Lower leg skin (tissue), 4 donors: ENCODE measurements at regions not wholly inside any gene's neighbourhood (a gene's known extent, or its start where the extent isn't known, plus 50 kb on each side); places are given as distances from the start of the nearest gene placed in this dataset.

Source experiments
- DNase-seq, 2 donors: peaks; one replicate each; pipeline ENCODE4 v3.0.0-alpha.2; 2019; ENCODE audit warnings: low spot score in 2 of 2
- H3K4me3 ChIP-seq: fragments of 200-600 bp; sonication (generic); 2 replicates; pipeline ENCODE4 v1.5.1; 2017; ENCODE audit warnings: mild to moderate bottlenecking, low read depth; ENCODE audit not compliant: poor library complexity, severe bottlenecking
- CTCF ChIP-seq, 3 donors: fragments of 450-650 bp; IDR thresholded peaks; one replicate each; pipeline ENCODE4 v1.5.1; 2016; ENCODE audit warnings: antibody characterized with exemption in 3 of 3, mild to moderate bottlenecking in 3 of 3, moderate library complexity in 2 of 3
- POLR2A ChIP-seq, 2 donors: fragments of 450-650 bp; IDR thresholded peaks; one replicate each; pipeline ENCODE4 v1.6.1; 2016 to 2017; ENCODE audit warnings: antibody characterized with exemption in 2 of 2, mild to moderate bottlenecking in 1 of 2, moderate library complexity in 1 of 2
- WGBS, 2 donors: methylation state at CpG; one replicate each; pipeline ENCODE4 v1.1.5; 2018; 5-methylcytosine and 5-hydroxymethylcytosine counted together
- intact Hi-C: fragments of 100-400 bp; cut with DNase I; formaldehyde crosslinking; loops from one replicate; pipeline ENCODE4 v1.15.0; 2023; ENCODE audit warnings: low total_unique reads

- no peak for TF ChIP-seq POLR2A (IDR thresholded peaks at IDR 0.05)
- no peak for TF ChIP-seq CTCF (IDR thresholded peaks at IDR 0.05)
- WGBS, 2 donors, result 83 to 84% methylated on average over 2 of the region's 2 CpGs
- no peak overlapping the region for H3K4me3 ChIP-seq
- intact Hi-C loops, result loop anchor here (5.0 kb wide), 1 partner anchor 416 kb away; no protein-coding TSS in a partner anchor
- no peak for DNase-seq
Measured at GRCh38 chr2:24410976-24411375, 50.6 kb upstream of the ITSN2 start.

- WGBS, 2 donors, result 51% methylated on average over 13 of the region's 13 CpGs
- TF ChIP-seq POLR2A (IDR thresholded peaks at IDR 0.05), result no peak
- peak in 1 of 3 donors; percentile 61 for TF ChIP-seq CTCF (IDR thresholded peaks at IDR 0.05)
- peak; percentile 41 to 67 for DNase-seq
- intact Hi-C loops, result loop anchor here (5.0 kb wide), 1 partner anchor 417 kb away; no protein-coding TSS in a partner anchor
- no peak overlapping the region for H3K4me3 ChIP-seq
Measured at GRCh38 chr2:24409700-24410556, 49.6 kb upstream of the ITSN2 start.
